Vagina (tissue), 2 donors: ENCODE measurements at regions not wholly inside any gene's neighbourhood (a gene's known extent, or its start where the extent isn't known, plus 50 kb on each side); places are given as distances from the start of the nearest gene placed in this dataset.

Experiments
- POLR2A ChIP-seq, 2 donors: fragments of 450-650 bp; IDR thresholded peaks; one replicate each; pipeline ENCODE4 v1.6.1; 2017; ENCODE audit warnings: antibody characterized with exemption in 2 of 2, mild to moderate bottlenecking in 2 of 2, moderate library complexity in 2 of 2
- POLR2AphosphoS5 ChIP-seq, 2 donors: sonication (generic); formaldehyde crosslinking; IDR thresholded peaks; one replicate each; pipeline ENCODE4 v1.9.0; 2017; ENCODE audit warnings: antibody characterized with exemption in 2 of 2, mild to moderate bottlenecking in 2 of 2, low read depth in 1 of 2; ENCODE audit not compliant: insufficient read depth in 1 of 2
- TF ChIP-seq, protein P1 (sequence below), 3 experiments: fragments of 450-650 bp in 2 of 3; fragments of 200-600 bp in 1 of 3; sonication (generic) in 1 of 3; IDR thresholded peaks; one replicate each; pipeline ENCODE4 v1.5.1; 2017 to 2019; ENCODE audit warnings: antibody characterized with exemption in 3 of 3, mild to moderate bottlenecking in 2 of 3, moderate library complexity in 2 of 3

DNA sequence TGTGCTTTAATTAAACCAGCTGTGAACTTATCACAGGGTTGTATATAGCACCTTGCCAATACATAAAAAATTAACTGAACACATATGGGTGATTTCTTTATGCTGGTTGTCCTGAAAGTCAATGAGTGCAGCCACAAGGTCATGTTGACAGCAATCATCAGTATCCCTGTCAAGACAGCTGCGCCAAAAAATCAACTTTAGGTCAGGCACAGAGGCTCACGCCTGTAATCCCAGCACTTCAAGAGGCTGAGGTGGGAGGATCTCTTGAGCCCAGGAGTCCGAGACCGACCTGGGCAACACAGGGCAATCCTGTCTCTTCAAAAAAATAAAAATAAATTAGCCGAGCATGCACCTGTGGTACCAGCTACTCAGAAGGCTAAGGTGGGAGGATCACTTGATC, 707.3 kb downstream of the SI start:
- TF ChIP-seq POLR2A (IDR thresholded peaks at IDR 0.05), result no peak
- TF ChIP-seq, protein P1, sequence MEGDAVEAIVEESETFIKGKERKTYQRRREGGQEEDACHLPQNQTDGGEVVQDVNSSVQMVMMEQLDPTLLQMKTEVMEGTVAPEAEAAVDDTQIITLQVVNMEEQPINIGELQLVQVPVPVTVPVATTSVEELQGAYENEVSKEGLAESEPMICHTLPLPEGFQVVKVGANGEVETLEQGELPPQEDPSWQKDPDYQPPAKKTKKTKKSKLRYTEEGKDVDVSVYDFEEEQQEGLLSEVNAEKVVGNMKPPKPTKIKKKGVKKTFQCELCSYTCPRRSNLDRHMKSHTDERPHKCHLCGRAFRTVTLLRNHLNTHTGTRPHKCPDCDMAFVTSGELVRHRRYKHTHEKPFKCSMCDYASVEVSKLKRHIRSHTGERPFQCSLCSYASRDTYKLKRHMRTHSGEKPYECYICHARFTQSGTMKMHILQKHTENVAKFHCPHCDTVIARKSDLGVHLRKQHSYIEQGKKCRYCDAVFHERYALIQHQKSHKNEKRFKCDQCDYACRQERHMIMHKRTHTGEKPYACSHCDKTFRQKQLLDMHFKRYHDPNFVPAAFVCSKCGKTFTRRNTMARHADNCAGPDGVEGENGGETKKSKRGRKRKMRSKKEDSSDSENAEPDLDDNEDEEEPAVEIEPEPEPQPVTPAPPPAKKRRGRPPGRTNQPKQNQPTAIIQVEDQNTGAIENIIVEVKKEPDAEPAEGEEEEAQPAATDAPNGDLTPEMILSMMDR (IDR thresholded peaks at IDR 0.05), result no peak
- TF ChIP-seq POLR2AphosphoS5 (IDR thresholded peaks at IDR 0.05; ENCODE audit: insufficient read depth in 1 of 2, low read depth in 1 of 2), result no peak
